GM12874 (cell line): ENCODE measurements at regions not wholly inside any gene's neighbourhood (a gene's known extent, or its start where the extent isn't known, plus 50 kb on each side); places are given as distances from the start of the nearest gene placed in this dataset.

Experiments
- CTCF ChIP-seq: IDR thresholded peaks from 2 replicates; pipeline ENCODE4 v1.5.1; 2011; ENCODE audit warnings: low read depth, mild to moderate bottlenecking, control low read depth, low read length, moderate library complexity; ENCODE audit not compliant: insufficient read depth

- TF ChIP-seq CTCF, result no peak
These were observed 129.4 kb upstream of the TENT5D start for GRCh38 chrX:80290834-80291233.

- TF ChIP-seq CTCF, result no peak
These were observed 126.9 kb upstream of the TENT5D start for GRCh38 chrX:80293354-80293753.

GRCh38 chrX:80306007-80306406 lies 114.2 kb upstream of the TENT5D start:
- no peak for TF ChIP-seq CTCF

GRCh38 chrX:80312448-80312847 lies 107.8 kb upstream of the TENT5D start:
- no peak for TF ChIP-seq CTCF

- no peak for TF ChIP-seq CTCF
These were observed 103.7 kb upstream of the TENT5D start for GRCh38 chrX:80316526-80316925.

GRCh38 chrX:80317646-80318045 lies 102.6 kb upstream of the TENT5D start:
- no peak for TF ChIP-seq CTCF

GRCh38 chrX:80331285-80331684 lies 89.0 kb upstream of the TENT5D start:
- TF ChIP-seq CTCF, result no peak

- no peak for TF ChIP-seq CTCF
These were observed 85.7 kb upstream of the TENT5D start for GRCh38 chrX:80334583-80334982.
